GM12875 (cell line): ENCODE measurements at regions not wholly inside any gene's neighbourhood (a gene's known extent, or its start where the extent isn't known, plus 50 kb on each side); places are given as distances from the start of the nearest gene placed in this dataset.

Experiments used
- H3K4me3 ChIP-seq: one replicate; pipeline ENCODE4 v1.5.1; 2011; ENCODE audit warnings: low read depth, low read length, control low read depth
- TF ChIP-seq, protein P1 (sequence below): IDR thresholded peaks from 2 replicates; pipeline ENCODE4 v1.5.1; 2011; ENCODE audit warnings: low read depth, mild to moderate bottlenecking, control low read depth, inconsistent platforms, low read length, moderate library complexity, borderline replicate concordance; ENCODE audit not compliant: insufficient read depth

DNA sequence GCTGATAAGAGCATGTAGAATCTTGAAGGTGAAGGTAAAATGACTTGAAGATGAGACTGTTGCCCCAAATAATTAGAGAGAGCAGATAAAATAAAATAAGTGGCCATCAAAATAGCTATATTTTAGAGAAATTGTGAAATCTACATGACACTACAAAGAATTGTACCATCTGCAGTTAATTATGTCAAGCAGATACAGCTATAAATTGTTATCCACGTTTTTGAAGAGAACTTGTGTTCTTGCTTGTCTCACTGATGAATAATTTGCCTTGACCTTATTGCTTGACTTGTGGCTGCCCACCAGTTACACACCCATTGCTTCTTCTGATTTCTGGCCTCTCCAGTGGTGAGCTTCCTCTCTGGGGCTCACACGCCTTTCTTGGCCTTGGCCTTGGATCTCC lies 75.8 kb upstream of the TNIP3 start:
- H3K4me3 ChIP-seq = no peak overlapping the region
- TF ChIP-seq, protein P1, sequence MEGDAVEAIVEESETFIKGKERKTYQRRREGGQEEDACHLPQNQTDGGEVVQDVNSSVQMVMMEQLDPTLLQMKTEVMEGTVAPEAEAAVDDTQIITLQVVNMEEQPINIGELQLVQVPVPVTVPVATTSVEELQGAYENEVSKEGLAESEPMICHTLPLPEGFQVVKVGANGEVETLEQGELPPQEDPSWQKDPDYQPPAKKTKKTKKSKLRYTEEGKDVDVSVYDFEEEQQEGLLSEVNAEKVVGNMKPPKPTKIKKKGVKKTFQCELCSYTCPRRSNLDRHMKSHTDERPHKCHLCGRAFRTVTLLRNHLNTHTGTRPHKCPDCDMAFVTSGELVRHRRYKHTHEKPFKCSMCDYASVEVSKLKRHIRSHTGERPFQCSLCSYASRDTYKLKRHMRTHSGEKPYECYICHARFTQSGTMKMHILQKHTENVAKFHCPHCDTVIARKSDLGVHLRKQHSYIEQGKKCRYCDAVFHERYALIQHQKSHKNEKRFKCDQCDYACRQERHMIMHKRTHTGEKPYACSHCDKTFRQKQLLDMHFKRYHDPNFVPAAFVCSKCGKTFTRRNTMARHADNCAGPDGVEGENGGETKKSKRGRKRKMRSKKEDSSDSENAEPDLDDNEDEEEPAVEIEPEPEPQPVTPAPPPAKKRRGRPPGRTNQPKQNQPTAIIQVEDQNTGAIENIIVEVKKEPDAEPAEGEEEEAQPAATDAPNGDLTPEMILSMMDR = no peak

- TF ChIP-seq, protein P1 = no peak
- H3K4me3 ChIP-seq = no peak overlapping the region
Observed at GRCh38 chr4:121238461-121238860, 74.3 kb upstream of the TNIP3 start.

DNA sequence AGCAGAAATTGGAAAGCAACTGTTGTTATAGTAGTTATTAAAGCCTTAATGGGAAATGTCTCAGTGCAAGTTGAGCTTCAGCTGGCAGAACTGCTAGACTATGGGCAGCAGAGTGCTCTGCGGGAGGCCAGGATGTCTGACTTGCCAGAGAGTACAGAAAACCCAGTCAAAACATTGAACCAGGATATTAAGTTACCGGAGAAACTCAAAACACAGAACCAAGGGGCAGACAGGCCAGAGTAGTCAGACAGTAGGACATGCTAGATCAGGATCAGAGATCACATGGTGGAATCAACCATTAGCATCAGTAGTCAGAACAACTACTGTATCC lies 72.9 kb upstream of the TNIP3 start:
- TF ChIP-seq, protein P1 = no peak
- H3K4me3 ChIP-seq = no peak overlapping the region

DNA sequence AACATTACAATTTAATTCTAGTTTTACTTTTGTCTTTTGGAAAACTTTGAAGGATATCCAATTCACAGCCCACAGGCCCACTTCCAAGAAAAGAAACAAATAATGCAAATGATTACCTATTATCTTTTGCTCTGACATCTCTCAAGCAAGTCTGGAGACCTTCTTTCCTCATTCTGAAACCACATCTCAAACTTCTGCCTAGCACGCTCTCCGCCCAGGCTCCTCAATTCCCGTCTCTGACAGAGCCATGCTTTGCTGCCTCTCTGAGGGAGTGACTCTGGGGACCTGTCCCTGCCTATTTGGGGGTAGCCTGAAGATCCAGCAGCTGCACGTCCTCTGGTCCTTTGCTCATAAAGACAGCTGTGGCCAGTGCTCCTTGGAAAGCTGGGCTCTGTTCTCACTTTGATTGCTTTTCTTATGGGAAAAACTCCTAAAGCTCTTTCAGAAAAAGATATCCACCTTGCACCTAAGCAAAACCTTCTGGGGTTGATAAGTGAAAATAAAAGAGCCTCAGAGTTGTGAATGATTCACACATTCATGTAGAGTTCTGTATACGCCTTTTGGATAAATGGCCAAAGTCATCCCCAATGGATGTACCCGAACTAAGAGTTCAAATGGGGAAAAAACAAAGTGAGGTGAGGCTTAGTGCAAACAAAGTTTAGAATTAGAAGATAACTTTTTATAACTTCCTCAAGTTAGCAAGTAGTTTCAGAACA lies 72.4 kb upstream of the TNIP3 start:
- TF ChIP-seq, protein P1 = no peak

GRCh38 chr4:121233982-121234381 lies 69.9 kb upstream of the TNIP3 start:
- TF ChIP-seq, protein P1 = no peak
- no peak overlapping the region for H3K4me3 ChIP-seq

More for the DNA sequence above, 72.4 kb upstream of the TNIP3 start:
- no peak overlapping the region for H3K4me3 ChIP-seq

GRCh38 chr4:121229993-121230392 lies 65.9 kb upstream of the TNIP3 start:
- TF ChIP-seq, protein P1 = no peak

DNA sequence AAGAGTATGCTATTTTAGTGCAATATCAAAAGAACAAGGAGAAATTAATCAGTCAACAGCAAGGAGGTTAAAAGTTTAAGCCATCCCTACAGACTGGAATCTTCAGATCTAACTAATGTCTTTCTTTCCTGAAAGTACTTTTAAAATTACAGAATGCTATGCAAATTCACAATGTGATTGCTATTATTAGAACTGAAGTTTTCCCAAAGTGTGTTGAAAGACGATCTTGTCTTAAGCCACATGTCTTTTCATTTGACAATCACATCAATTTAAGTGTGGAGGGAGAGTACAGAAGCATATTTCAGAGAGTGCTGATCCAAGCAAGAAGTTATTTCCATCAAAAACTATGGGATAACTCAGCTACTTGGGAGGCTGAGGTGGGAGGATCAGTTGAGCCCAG lies 64.7 kb upstream of the TNIP3 start:
- no peak overlapping the region for H3K4me3 ChIP-seq
- TF ChIP-seq, protein P1 = no peak

More at GRCh38 chr4:121229993-121230392, 65.9 kb upstream of the TNIP3 start:
- H3K4me3 ChIP-seq = no peak overlapping the region
